ENCODE measurements at regions not wholly inside any gene's neighbourhood (a gene's known extent, or its start where the extent isn't known, plus 50 kb on each side); places are given as distances from the start of the nearest gene placed in this dataset.

DNA sequence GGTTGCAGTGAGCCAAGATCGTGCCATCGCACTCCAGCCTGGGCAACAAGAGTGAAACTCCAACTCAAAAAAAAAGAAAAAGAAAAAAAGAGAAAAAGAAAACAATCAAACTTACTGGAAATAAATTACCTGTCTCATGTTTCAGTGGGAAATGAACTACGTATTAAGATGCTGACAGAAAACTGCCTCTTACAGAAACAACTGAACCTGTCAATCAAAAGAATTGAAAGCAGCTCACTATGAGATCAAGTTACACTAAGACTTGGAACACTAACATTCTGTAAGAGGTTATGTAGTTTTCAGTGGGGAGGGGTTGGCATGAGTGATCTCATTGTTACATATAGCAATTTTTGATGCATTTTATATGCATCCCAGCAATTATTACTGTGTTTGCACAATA, 64.4 kb upstream of the SPATA31E1 start:
- DNase-seq (ENCODE audit: low read depth in 3 of 3): no peak

DNA sequence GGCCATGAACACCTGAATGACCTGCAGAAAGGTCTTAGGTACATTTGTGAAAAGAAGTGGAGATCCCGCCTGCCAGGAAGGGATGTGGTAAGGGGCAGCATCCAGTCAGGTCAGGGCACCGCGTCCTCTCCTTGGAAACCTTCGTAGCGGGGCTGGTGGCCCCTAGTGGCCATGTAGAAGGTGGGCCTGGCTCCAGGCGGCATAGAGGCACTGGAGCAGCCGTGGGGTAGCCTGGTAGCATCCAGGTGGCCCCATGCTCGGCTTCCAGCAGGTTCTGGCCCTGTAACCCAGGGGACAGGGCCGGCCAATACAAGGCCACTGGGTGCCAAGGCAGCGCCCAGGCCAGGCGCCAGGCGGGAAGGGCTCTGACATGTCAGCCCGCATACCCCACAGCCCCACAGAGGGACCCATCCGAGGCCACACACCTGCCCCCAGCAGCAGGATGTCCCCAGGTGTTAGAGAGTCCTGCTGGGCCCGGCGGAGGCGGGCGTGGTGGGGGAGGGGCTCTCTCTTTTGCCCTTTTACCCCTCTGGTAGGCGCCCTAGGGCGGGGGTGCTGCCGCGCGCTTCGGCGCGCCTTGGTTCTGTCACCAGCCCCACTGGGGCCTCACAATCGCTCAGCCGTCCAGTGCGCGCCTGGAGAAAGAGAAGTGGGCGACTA, 58.3 kb upstream of the SPATA31E1 start:
- DNase-seq (ENCODE audit: low read depth in 3 of 3): no peak

DNA sequence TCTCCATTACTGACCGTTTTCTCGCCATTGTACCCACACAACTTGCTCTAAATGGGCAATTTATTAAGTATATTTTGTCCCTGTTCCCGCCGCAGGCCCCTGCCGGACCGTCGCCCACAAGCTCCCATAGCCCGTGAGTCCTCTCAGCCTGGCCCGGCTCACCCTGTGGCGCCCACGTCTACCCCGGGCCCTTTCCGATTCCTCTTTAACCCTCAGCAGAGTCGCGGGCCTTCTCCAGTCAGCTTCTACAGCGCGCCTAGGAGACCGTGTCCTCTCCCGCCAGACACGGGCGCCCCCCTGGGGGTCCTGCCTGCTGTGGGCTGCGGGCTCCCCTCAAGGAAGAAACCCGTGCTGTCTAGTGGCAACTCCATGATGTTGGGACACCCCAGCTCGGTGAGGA, 57.8 kb upstream of the SPATA31E1 start:
- DNase-seq (ENCODE audit: low read depth in 3 of 3): no peak

DNA sequence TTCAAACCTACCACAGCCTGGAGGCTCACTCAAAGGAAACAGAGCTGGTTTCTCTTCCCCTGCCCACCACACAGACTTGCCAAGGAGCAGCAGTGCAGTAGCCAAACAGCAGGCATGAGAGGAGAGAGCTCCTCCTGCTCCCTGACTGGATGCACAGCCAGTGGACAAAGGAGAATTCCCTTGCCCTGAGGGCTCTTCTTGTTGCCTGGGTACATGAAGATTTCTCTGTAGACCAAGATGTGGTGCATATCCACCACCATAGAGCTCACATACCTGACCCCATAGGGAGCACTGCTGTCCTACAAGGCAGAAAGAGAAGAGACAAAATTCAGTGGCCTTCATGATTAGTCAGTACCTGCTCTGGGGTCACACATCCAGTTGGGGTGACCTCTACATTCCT, 56.3 kb upstream of the SPATA31E1 start:
- DNase-seq (ENCODE audit: low read depth in 3 of 3): no peak

DNA sequence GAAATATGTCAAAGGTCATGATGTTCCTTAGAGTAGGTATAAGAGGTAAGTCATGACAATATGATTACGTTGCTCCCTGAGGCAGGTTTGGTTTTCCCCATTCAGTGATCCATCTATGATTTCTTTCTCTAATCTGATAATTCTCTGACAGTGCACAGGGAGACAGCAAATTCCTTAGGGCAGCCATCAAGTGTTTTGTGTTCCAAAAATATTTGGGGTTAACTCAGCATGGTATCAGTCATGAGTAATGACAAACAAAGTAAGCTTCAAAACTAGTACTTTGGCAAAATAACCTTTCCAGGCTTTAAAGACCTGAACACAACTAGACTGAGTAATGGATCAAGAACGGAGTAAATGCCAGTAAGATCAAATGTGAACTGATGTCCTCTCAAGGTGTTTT, 55.3 kb upstream of the SPATA31E1 start:
- no peak for DNase-seq (ENCODE audit: low read depth in 3 of 3)

DNA sequence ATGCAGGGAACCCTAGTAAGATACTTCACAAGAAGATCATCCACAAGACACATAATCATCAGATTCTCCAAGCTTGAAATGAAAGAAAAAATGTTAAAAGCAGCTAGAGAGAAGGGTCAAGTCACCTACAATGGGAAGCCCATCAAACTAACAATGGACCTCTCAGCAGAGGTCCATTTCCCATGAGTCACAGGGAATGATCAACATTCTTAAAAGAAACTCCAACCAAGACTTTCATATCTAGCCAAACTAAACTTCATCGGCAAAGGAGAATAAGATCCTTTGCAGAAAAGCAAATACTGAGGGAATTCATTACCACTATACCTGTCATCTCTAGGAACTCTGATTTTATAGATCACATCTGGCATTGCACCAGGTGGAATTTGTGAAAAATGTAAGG, 52.9 kb upstream of the SPATA31E1 start:
- no peak for DNase-seq (ENCODE audit: low read depth in 3 of 3)

DNA sequence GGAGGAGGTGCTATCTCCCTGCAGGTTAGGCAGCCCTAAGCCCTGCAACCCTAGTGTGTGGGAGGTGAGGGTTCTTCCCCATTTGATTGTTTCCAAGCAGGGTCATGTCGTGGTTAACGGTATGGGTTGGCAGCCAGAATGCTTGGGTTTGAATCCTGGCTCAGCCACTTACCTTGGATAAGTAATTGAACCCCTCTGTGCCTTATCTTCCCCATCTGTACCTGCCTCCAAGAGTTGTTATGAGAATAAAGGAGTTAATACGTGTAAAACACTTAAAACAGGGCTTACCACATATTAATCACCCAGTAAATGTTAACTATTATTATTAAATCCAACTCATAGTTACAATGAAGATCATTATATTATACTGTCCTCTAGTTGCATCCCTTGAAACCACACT, 52.2 kb upstream of the SPATA31E1 start:
- DNase-seq (ENCODE audit: low read depth in 3 of 3): no peak

DNA sequence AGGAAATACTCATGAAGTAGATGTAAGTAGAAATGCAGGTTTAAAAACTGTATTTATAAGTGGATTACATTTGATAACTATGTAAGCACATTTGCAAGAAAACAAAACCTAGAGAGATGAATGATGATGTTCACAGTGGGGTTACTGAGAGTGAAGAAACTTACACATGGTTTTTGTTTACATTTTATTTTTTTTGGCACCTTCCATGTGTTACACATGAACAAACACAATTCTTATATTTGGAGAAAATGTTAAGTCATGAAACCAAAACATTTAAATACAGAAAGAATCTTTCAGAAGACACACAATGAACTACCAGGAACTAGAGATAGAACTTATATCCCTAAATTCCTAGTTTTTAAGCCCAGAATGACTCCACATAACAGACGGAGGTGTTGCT, 51.5 kb upstream of the SPATA31E1 start:
- DNase-seq (ENCODE audit: low read depth in 3 of 3): no peak
